WTC11 (cell line): ENCODE measurements at regions not wholly inside any gene's neighbourhood (a gene's known extent, or its start where the extent isn't known, plus 50 kb on each side); places are given as distances from the start of the nearest gene placed in this dataset.

Source experiments
- ATAC-seq: fragments of 200-7000 bp; cut with Tn5 transposase; 2 replicates; pipeline ENCODE4 v1.10.0; 2021; ENCODE audit warnings: mild to moderate bottlenecking, moderate library complexity
- CTCF ChIA-PET: fragments of 300-600 bp; sonication (Branson Sonifier 250); formaldehyde crosslinking; loops from one replicate; lab custom pipeline; 2021; ENCODE audit warnings: antibody characterized with exemption; lab: Charles Lee
- POLR2A ChIA-PET: fragments of 350-600 bp; sonication (Branson Sonifier 250); formaldehyde crosslinking; loops from one replicate; lab custom pipeline; 2021; ENCODE audit warnings: antibody characterized with exemption; lab: Charles Lee
- DNase-seq: peaks from one replicate; pipeline ENCODE4 v3.0.0; 2021; ENCODE audit warnings: low spot score
- H3K27ac Mint-ChIP-seq: 2 replicates; pipeline ENCODE4 v1.8.0; 2021; ENCODE audit warnings: mixed read lengths
- H3K27me3 Mint-ChIP-seq: 2 replicates; pipeline ENCODE4 v1.8.0; 2021; ENCODE audit warnings: low read depth, mild to moderate bottlenecking, moderate library complexity, mixed read lengths
- H3K36me3 Mint-ChIP-seq: 2 replicates; pipeline ENCODE4 v1.8.0; 2021; ENCODE audit warnings: mixed read lengths
- H3K4me1 Mint-ChIP-seq: 2 replicates; pipeline ENCODE4 v1.8.0; 2022; ENCODE audit warnings: mixed read lengths
- H3K4me3 Mint-ChIP-seq: 2 replicates; pipeline ENCODE4 v1.8.0; 2021; ENCODE audit warnings: mild to moderate bottlenecking, moderate library complexity, mixed read lengths
- H3K9me3 Mint-ChIP-seq: 2 replicates; pipeline ENCODE4 v1.8.0; 2021; ENCODE audit warnings: mixed read lengths
- GABPB1 ChIP-seq: sonication (generic); formaldehyde crosslinking; IDR thresholded peaks from 2 replicates; pipeline ENCODE4 v1.8.1; 2023; ENCODE audit warnings: mild to moderate bottlenecking, missing genetic modification reagents
- HMGA2 ChIP-seq: fragments of 250-450 bp; sonication (Bioruptor Pico); IDR thresholded peaks from 2 replicates; pipeline ENCODE4 v1.4.0; 2021; ENCODE audit warnings: mild to moderate bottlenecking, moderate library complexity
- RELA ChIP-seq: sonication (generic); formaldehyde crosslinking; IDR thresholded peaks from 2 replicates; pipeline ENCODE4 v1.8.1; 2022; ENCODE audit warnings: missing genetic modification reagents, mild to moderate bottlenecking, borderline replicate concordance
- TEAD4 ChIP-seq: sonication (generic); formaldehyde crosslinking; IDR thresholded peaks from 2 replicates; pipeline ENCODE4 v1.8.0; 2022; ENCODE audit warnings: mild to moderate bottlenecking, missing genetic modification reagents
- ZBTB21 ChIP-seq: sonication (generic); formaldehyde crosslinking; IDR thresholded peaks from 2 replicates; pipeline ENCODE4 v1.8.1; 2023; ENCODE audit warnings: mild to moderate bottlenecking, missing genetic modification reagents, borderline replicate concordance
- ZNF138 ChIP-seq: sonication (generic); formaldehyde crosslinking; conservative IDR thresholded peaks from 2 replicates; pipeline ENCODE4 v1.8.1; 2022; ENCODE audit warnings: mild to moderate bottlenecking, moderate library complexity, missing genetic modification reagents
- ZNF263 ChIP-seq: sonication (generic); formaldehyde crosslinking; IDR thresholded peaks from 2 replicates; pipeline ENCODE4 v1.8.1; 2022; ENCODE audit warnings: low read depth, mild to moderate bottlenecking, moderate library complexity, missing genetic modification reagents
- ZNF396 ChIP-seq: fragments of 250-450 bp; sonication (Bioruptor Pico); IDR thresholded peaks from 2 replicates; pipeline ENCODE4 v1.8.0; 2021; ENCODE audit warnings: mild to moderate bottlenecking, moderate library complexity, borderline replicate concordance
- TF ChIP-seq, protein P1 (sequence below): sonication (generic); formaldehyde crosslinking; IDR thresholded peaks from 2 replicates; pipeline ENCODE4 v1.8.0; 2022; ENCODE audit warnings: mild to moderate bottlenecking, missing genetic modification reagents
- TF ChIP-seq, protein P2 (sequence below): sonication (generic); formaldehyde crosslinking; IDR thresholded peaks from 2 replicates; pipeline ENCODE4 v1.8.1; 2022; ENCODE audit warnings: missing genetic modification reagents, borderline replicate concordance
- TF ChIP-seq, protein P3 (sequence below): sonication (generic); formaldehyde crosslinking; conservative IDR thresholded peaks from 2 replicates; pipeline ENCODE4 v1.8.1; 2022; ENCODE audit warnings: mild to moderate bottlenecking, missing genetic modification reagents
- TF ChIP-seq, protein P4 (sequence below): sonication (generic); formaldehyde crosslinking; IDR thresholded peaks from 2 replicates; pipeline ENCODE4 v1.8.1; 2023; ENCODE audit warnings: mild to moderate bottlenecking, missing genetic modification reagents, borderline replicate concordance
- TF ChIP-seq, protein P5 (sequence below): sonication (generic); formaldehyde crosslinking; IDR thresholded peaks from 2 replicates; pipeline ENCODE4 v1.8.0; 2023; ENCODE audit warnings: missing genetic modification reagents, mild to moderate bottlenecking, borderline replicate concordance
- TF ChIP-seq, protein P6 (sequence below): sonication (generic); formaldehyde crosslinking; IDR thresholded peaks from 2 replicates; pipeline ENCODE4 v1.8.1; 2023; ENCODE audit warnings: mild to moderate bottlenecking, missing genetic modification reagents, moderate library complexity
- TF ChIP-seq, protein P7 (sequence below): sonication (generic); formaldehyde crosslinking; IDR thresholded peaks from 2 replicates; pipeline ENCODE4 v1.8.1; 2022; ENCODE audit warnings: low read depth, missing genetic modification reagents, borderline replicate concordance

DNA sequence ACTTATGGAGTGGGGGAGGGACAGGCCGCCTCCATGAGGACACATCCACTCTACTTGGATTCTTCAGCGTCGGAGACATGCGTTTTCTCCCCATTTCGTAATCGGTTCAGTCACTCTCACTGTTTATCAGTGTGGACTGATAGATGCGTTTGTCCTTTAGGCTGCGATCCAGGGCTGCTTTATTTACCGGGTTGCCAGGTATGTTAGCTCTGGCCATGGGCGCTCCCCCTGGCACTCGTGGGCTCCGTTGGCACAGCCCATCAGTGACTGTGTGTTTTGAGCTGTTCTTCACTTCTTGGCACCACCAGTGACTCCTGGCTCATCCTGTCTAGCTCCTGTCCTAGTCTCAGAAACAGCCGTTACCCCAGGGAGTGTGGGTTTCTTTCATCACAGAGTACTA, 1203.3 kb downstream of the BRD1 start:
- H3K27me3 Mint-ChIP-seq = no peaks in the 10 kb centered on the region
- no peak overlapping the region for H3K27ac Mint-ChIP-seq
- no peaks in the 10 kb centered on the region for H3K9me3 Mint-ChIP-seq
- H3K4me3 Mint-ChIP-seq = no peak overlapping the region
- no peaks in the 10 kb centered on the region for H3K36me3 Mint-ChIP-seq
- TF ChIP-seq, protein P1, sequence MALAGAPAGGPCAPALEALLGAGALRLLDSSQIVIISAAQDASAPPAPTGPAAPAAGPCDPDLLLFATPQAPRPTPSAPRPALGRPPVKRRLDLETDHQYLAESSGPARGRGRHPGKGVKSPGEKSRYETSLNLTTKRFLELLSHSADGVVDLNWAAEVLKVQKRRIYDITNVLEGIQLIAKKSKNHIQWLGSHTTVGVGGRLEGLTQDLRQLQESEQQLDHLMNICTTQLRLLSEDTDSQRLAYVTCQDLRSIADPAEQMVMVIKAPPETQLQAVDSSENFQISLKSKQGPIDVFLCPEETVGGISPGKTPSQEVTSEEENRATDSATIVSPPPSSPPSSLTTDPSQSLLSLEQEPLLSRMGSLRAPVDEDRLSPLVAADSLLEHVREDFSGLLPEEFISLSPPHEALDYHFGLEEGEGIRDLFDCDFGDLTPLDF (CRISPR knock-in tag) = no peak
- TF ChIP-seq, protein P2, sequence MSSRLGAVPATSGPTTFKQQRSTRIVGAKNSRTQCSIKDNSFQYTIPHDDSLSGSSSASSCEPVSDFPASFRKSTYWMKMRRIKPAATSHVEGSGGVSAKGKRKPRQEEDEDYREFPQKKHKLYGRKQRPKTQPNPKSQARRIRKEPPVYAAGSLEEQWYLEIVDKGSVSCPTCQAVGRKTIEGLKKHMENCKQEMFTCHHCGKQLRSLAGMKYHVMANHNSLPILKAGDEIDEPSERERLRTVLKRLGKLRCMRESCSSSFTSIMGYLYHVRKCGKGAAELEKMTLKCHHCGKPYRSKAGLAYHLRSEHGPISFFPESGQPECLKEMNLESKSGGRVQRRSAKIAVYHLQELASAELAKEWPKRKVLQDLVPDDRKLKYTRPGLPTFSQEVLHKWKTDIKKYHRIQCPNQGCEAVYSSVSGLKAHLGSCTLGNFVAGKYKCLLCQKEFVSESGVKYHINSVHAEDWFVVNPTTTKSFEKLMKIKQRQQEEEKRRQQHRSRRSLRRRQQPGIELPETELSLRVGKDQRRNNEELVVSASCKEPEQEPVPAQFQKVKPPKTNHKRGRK (CRISPR knock-in tag) = no peak
- no peak for TF ChIP-seq TEAD4 (CRISPR knock-in tag)
- TF ChIP-seq, protein P3, sequence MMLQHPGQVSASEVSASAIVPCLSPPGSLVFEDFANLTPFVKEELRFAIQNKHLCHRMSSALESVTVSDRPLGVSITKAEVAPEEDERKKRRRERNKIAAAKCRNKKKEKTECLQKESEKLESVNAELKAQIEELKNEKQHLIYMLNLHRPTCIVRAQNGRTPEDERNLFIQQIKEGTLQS (CRISPR knock-in tag) = no peak
- TF ChIP-seq ZNF396 = no peak
- no peak for TF ChIP-seq HMGA2
- ATAC-seq = no peak
- peaks cover 28% of the 10 kb centered on the region for H3K4me1 Mint-ChIP-seq
- ChIA-PET POLR2A (no interaction called here), CTCF (no interaction called here)
- DNase-seq = no peak

DNA sequence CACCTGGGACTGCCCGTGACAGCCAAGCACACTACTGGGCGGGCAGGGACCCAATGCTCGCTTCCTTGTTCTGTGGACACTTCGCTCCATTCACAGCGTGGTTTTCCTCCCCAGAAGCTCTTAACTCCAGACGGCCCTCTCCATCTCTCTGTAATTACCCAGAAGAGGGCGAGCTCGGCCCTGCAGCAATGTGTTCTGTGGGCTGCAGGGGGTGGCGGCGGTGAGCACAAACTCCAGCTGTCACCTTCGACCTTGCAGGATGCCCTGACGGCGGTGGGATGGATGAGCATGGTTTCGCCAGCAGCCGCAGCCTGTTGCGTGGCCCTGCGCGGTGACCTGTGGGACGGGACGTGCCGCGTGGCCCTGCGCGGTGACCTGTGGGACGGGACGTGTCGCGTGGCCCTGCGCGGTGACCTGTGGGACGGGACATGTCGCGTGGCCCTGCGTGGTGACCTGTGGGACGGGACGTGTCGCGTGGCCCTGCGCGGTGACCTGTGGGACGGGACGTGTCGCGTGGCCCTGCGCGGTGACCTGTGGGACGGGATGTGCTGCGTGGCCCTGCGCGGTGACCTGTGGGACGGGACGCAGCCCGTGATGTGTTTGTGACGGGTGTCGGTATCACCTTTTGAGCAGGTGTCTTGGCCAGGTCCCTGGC, 1204.7 kb downstream of the BRD1 start:
- TF ChIP-seq ZNF263 (CRISPR knock-in tag) = no peak
- TF ChIP-seq, protein P4, sequence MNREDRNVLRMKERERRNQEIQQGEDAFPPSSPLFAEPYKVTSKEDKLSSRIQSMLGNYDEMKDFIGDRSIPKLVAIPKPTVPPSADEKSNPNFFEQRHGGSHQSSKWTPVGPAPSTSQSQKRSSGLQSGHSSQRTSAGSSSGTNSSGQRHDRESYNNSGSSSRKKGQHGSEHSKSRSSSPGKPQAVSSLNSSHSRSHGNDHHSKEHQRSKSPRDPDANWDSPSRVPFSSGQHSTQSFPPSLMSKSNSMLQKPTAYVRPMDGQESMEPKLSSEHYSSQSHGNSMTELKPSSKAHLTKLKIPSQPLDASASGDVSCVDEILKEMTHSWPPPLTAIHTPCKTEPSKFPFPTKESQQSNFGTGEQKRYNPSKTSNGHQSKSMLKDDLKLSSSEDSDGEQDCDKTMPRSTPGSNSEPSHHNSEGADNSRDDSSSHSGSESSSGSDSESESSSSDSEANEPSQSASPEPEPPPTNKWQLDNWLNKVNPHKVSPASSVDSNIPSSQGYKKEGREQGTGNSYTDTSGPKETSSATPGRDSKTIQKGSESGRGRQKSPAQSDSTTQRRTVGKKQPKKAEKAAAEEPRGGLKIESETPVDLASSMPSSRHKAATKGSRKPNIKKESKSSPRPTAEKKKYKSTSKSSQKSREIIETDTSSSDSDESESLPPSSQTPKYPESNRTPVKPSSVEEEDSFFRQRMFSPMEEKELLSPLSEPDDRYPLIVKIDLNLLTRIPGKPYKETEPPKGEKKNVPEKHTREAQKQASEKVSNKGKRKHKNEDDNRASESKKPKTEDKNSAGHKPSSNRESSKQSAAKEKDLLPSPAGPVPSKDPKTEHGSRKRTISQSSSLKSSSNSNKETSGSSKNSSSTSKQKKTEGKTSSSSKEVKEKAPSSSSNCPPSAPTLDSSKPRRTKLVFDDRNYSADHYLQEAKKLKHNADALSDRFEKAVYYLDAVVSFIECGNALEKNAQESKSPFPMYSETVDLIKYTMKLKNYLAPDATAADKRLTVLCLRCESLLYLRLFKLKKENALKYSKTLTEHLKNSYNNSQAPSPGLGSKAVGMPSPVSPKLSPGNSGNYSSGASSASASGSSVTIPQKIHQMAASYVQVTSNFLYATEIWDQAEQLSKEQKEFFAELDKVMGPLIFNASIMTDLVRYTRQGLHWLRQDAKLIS (CRISPR knock-in tag) = no peak
- no peak for TF ChIP-seq ZBTB21 (CRISPR knock-in tag)
- TF ChIP-seq GABPB1 (CRISPR knock-in tag) = no peak
- TF ChIP-seq, protein P5, sequence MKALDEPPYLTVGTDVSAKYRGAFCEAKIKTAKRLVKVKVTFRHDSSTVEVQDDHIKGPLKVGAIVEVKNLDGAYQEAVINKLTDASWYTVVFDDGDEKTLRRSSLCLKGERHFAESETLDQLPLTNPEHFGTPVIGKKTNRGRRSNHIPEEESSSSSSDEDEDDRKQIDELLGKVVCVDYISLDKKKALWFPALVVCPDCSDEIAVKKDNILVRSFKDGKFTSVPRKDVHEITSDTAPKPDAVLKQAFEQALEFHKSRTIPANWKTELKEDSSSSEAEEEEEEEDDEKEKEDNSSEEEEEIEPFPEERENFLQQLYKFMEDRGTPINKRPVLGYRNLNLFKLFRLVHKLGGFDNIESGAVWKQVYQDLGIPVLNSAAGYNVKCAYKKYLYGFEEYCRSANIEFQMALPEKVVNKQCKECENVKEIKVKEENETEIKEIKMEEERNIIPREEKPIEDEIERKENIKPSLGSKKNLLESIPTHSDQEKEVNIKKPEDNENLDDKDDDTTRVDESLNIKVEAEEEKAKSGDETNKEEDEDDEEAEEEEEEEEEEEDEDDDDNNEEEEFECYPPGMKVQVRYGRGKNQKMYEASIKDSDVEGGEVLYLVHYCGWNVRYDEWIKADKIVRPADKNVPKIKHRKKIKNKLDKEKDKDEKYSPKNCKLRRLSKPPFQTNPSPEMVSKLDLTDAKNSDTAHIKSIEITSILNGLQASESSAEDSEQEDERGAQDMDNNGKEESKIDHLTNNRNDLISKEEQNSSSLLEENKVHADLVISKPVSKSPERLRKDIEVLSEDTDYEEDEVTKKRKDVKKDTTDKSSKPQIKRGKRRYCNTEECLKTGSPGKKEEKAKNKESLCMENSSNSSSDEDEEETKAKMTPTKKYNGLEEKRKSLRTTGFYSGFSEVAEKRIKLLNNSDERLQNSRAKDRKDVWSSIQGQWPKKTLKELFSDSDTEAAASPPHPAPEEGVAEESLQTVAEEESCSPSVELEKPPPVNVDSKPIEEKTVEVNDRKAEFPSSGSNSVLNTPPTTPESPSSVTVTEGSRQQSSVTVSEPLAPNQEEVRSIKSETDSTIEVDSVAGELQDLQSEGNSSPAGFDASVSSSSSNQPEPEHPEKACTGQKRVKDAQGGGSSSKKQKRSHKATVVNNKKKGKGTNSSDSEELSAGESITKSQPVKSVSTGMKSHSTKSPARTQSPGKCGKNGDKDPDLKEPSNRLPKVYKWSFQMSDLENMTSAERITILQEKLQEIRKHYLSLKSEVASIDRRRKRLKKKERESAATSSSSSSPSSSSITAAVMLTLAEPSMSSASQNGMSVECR (CRISPR knock-in tag) = no peak
- TF ChIP-seq RELA (CRISPR knock-in tag) = no peak
- TF ChIP-seq, protein P6, sequence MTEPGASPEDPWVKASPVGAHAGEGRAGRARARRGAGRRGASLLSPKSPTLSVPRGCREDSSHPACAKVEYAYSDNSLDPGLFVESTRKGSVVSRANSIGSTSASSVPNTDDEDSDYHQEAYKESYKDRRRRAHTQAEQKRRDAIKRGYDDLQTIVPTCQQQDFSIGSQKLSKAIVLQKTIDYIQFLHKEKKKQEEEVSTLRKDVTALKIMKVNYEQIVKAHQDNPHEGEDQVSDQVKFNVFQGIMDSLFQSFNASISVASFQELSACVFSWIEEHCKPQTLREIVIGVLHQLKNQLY (CRISPR knock-in tag) = no peak
- TF ChIP-seq, protein P7, sequence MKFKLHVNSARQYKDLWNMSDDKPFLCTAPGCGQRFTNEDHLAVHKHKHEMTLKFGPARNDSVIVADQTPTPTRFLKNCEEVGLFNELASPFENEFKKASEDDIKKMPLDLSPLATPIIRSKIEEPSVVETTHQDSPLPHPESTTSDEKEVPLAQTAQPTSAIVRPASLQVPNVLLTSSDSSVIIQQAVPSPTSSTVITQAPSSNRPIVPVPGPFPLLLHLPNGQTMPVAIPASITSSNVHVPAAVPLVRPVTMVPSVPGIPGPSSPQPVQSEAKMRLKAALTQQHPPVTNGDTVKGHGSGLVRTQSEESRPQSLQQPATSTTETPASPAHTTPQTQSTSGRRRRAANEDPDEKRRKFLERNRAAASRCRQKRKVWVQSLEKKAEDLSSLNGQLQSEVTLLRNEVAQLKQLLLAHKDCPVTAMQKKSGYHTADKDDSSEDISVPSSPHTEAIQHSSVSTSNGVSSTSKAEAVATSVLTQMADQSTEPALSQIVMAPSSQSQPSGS (CRISPR knock-in tag) = no peak
- no peak for TF ChIP-seq ZNF138 (CRISPR knock-in tag)
- Mint-ChIP-seq H3K9me3 (no peaks in the 10 kb centered on the region), H3K4me1 (peaks cover 19% of the 10 kb centered on the region), H3K27me3 (no peaks in the 10 kb centered on the region), H3K27ac (no peak overlapping the region), H3K36me3 (no peaks in the 10 kb centered on the region), H3K4me3 (no peak overlapping the region)
- ChIA-PET POLR2A (no interaction called here), CTCF (interaction anchor here (0.5 to 1.2 kb wide), 3 partner anchors 35 to 1276 kb away, joined by 3 to 6 read pairs (median 3); no protein-coding TSS in a partner anchor)
- no peak for DNase-seq
- no peak for ATAC-seq
